22Rv1 (cell line): ENCODE measurements at regions not wholly inside any gene's neighbourhood (a gene's known extent, or its start where the extent isn't known, plus 50 kb on each side); places are given as distances from the start of the nearest gene placed in this dataset.

Experiments used
- H3K27ac ChIP-seq: fragments of 450-650 bp; 2 replicates; pipeline ENCODE4 v1.5.1; 2017
- ZFX ChIP-seq: fragments of 450-650 bp; IDR thresholded peaks from 2 replicates; pipeline ENCODE4 v1.6.1; 2017; ENCODE audit warnings: antibody characterized with exemption, borderline replicate concordance
- TF ChIP-seq, protein P1 (sequence below): fragments of 450-650 bp; IDR thresholded peaks from 2 replicates; pipeline ENCODE4 v1.5.1; 2017; ENCODE audit warnings: mild to moderate bottlenecking

DNA sequence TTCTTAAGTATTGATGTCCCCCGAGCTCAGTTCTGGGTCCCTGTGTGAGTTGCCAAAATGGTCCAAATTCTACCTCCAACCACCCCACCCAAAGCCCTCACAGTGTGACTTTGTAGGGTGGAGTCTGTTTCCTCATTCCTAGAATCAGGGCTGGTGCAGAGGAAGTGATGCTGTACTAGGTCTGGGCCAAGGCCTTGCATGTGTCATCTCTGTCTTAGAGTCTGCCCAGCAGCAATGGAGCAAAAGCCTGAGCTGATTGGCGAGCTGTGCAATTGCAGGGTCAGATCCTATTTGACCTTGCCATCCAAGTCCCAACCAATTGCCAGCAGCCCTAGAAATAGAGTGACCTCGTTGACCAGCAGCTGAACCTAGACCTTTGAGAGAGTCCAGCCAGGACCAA lies 97.0 kb upstream of the ANKRD10 start:
- no peak overlapping the region for H3K27ac ChIP-seq
- TF ChIP-seq ZFX = no peak
- TF ChIP-seq, protein P1, sequence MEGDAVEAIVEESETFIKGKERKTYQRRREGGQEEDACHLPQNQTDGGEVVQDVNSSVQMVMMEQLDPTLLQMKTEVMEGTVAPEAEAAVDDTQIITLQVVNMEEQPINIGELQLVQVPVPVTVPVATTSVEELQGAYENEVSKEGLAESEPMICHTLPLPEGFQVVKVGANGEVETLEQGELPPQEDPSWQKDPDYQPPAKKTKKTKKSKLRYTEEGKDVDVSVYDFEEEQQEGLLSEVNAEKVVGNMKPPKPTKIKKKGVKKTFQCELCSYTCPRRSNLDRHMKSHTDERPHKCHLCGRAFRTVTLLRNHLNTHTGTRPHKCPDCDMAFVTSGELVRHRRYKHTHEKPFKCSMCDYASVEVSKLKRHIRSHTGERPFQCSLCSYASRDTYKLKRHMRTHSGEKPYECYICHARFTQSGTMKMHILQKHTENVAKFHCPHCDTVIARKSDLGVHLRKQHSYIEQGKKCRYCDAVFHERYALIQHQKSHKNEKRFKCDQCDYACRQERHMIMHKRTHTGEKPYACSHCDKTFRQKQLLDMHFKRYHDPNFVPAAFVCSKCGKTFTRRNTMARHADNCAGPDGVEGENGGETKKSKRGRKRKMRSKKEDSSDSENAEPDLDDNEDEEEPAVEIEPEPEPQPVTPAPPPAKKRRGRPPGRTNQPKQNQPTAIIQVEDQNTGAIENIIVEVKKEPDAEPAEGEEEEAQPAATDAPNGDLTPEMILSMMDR = no peak

DNA sequence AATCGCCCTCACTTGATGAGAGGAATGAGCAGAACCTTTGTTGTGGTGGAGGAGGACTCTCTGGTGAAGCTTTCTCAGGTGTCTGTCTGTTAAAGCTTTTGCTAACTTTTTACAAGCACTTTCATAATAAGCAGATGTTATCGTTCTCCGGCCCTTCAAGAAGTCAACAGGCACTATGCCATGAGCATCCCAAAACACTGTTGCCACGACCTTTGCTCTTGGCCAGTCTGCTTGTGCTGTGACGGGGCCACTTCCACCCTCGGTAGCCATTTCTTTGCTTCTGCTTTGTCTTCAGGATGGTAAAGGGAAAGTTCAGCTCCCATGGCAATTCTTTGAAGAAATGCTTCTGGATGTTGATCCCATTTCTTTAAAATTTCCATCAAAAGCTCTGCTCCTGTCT lies 93.5 kb upstream of the ANKRD10 start:
- no peak overlapping the region for H3K27ac ChIP-seq

DNA sequence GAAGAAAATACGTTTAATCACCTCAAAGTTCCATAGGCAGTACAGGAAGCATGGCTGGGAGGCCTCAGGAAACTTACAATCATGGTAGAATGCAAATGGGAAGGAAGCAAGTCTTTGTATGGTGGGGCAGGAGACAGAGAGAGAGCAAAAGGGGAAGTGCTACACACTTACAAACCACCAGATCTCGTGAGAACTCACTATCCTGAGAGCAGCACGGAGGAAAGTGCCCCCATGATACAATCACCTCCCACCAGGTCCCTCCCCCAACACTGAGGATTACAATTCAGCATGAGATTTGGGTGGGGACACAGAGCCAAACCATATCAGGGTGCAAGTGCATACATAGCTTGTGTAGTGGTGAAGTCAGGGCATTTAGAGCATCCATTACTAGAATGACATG lies 92.3 kb upstream of the ANKRD10 start:
- no peak overlapping the region for H3K27ac ChIP-seq
- TF ChIP-seq, protein P1 = no peak
- TF ChIP-seq ZFX = no peak

More for the DNA sequence above, 93.5 kb upstream of the ANKRD10 start:
- TF ChIP-seq ZFX = no peak

DNA sequence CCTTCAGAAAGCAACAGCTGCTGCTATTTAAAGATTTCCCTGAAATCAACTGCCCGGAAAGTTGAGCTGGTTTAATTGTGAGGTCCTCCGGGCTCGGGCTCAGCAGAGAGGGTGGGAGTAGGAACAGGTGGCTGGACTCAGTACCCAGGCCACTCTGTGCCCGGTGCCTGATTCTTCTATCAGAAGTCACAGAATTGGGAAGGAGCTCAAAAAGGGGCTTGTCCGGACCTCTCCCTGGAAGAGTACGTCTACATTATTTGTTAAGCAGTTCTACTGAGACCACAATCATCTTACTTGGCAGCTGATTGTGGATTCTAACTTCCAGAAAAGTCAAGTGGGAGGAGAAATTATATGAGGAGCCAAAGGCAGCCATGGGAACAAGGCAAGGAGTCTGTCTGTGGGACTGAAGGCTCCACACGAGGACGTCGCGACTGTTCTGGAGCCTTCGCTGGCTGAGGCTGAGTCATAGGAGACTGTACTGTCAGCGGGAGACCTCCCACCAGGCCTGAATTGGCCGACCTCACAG lies 91.7 kb upstream of the ANKRD10 start:
- no peak for TF ChIP-seq ZFX
- TF ChIP-seq, protein P1 = no peak
- H3K27ac ChIP-seq = no peak overlapping the region

DNA sequence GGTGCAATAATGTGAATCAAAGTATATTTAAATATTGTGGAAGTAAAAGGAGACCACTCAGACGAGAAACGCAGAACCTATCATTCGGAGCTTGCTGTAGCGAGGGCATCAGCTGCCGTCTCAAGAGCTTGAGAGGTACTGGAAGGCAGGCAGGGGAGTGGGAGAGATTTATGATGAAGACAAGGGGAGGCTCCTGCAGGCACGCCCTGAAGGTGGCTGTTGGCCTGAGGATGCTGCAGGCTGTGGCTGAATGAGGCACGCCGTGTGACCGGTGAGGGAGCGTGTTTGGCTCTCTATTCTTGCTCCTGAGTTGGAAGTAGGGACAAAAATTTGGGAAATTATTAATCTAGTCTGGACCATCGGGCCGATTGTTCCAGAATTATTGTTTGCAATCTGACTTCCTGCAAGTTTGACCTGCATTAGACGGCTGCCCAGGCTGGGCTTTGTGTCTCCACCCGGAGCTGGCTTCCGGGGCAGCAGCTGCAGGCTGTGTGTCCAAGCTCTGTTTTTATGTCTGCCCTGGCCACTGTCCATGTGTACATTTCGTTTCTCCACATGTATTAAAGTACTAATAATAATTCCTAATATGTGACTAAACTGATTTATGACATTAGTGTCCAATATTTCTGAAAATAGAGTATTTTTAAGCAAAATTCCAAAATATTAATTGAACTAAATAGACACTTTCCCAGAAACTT lies 91.1 kb upstream of the ANKRD10 start:
- H3K27ac ChIP-seq = no peak overlapping the region
- TF ChIP-seq, protein P1 = no peak
- no peak for TF ChIP-seq ZFX

DNA sequence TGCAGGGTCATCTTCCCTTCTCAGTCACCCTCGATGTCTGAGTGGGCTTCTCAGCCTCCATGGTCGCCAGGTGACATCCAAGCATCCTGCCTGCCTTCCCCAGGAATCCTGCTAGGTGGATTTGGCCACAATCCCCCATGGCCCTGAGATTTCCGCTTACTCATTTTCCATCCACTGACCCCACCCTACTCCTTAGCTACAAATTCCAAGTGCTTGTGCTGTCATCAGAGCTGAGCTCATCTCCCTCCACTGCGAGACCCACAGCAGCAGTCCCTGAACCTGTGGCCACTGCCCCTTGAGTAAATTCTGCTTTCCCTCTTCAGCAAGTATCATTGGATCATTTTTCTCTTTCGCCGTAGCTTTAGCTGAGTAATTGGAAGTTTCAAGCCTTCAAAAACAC lies 90.5 kb upstream of the ANKRD10 start:
- no peak for TF ChIP-seq ZFX
- TF ChIP-seq, protein P1 = no peak
- H3K27ac ChIP-seq = no peak overlapping the region

DNA sequence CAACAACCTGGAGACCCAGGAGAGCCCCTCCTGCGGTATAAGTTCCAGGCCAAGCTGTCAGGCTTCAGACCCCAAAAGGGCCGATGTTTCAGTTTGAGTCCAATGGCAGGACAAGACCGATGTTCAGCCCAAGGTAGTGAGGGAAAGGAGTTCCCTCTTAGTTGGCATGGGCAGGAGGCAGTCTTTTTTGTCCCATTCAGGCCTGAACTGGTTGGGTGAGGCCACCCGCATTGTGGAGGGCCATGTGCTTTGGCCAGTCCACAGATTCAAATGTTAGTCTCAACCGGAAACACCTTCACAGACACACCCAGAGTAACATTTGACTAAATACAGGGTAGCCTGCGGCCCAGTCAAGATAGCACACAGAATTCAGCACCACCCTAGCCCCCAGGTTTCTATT lies 89.6 kb upstream of the ANKRD10 start:
- no peak overlapping the region for H3K27ac ChIP-seq
- no peak for TF ChIP-seq ZFX
- TF ChIP-seq, protein P1 = no peak

DNA sequence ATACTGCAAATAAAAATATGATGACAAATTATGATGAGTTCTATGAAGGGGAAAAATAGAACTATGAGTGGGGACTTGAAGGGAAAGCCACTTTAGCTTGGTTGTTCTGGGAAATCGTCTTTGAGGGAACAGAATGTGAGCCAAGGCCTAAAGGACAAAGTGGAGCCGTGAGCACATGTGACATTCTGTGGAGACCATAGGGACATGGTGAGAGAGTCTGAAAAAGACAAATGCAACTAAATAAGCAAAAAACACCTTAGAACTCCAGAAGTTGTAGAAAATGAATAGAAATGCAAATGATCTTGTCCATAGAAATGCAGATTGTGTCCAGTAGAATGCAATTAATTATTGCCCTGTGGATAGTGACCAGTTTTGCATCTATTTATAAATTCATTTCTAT lies 86.8 kb upstream of the ANKRD10 start:
- TF ChIP-seq ZFX = no peak
- TF ChIP-seq, protein P1 = no peak
- H3K27ac ChIP-seq = no peak overlapping the region
